IMR-90 (cell line): ENCODE measurements at regions not wholly inside any gene's neighbourhood (a gene's known extent, or its start where the extent isn't known, plus 50 kb on each side); places are given as distances from the start of the nearest gene placed in this dataset.

ENCODE experiments used
- ATAC-seq: fragments of 200-7000 bp; cut with Tn5 transposase; 2 replicates; pipeline ENCODE4 v1.9.1; 2020; ENCODE audit warnings: low read depth, mild to moderate bottlenecking, moderate library complexity
- BruUV-seq: library from RNA; stranded (reverse); fragments of 400-500 nt; replicated peaks from 2 replicates; lab custom pipeline; 2021; lab: Mats Ljungman, UMichigan
- CTCF ChIA-PET: fragments of 300-600 bp; formaldehyde crosslinking; extraction: SDS; loops from one replicate; lab custom pipeline; 2021; ENCODE audit warnings: antibody characterized with exemption; lab: Yijun Ruan, JAX
- POLR2A ChIA-PET: fragments of 300-600 bp; sonication (Branson Sonifier 250); formaldehyde crosslinking; loops from one replicate; lab custom pipeline; 2022; ENCODE audit warnings: antibody characterized with exemption; ENCODE audit not compliant: unreplicated experiment; lab: Charles Lee
- DNase-seq: peaks from one replicate; pipeline ENCODE4 v3.0.0; 2013
- H2AFZ ChIP-seq: replicated peaks from 2 replicates; pipeline ENCODE3; 2013; ENCODE audit warnings: low read length, mild to moderate bottlenecking; ENCODE audit not compliant: poor library complexity
- H2AK5ac ChIP-seq: 2 replicates; pipeline ENCODE4 v1.6.1; 2013; ENCODE audit warnings: low read depth, low read length, inconsistent platforms
- H2AK9ac ChIP-seq: replicated peaks from 2 replicates; pipeline ENCODE3; 2013; ENCODE audit warnings: mild to moderate bottlenecking, low read depth, low read length, moderate library complexity; ENCODE audit not compliant: poor library complexity
- H2BK120ac ChIP-seq: 2 replicates; pipeline ENCODE4 v1.6.1; 2013; ENCODE audit warnings: low read depth, low read length, inconsistent platforms
- H2BK15ac ChIP-seq: 3 replicates; pipeline ENCODE4 v1.6.1; 2013; ENCODE audit warnings: low read depth, low read length, inconsistent platforms
- H2BK20ac ChIP-seq: 2 replicates; pipeline ENCODE4 v1.6.1; 2013; ENCODE audit warnings: low read depth, mild to moderate bottlenecking, inconsistent platforms, low read length, moderate library complexity
- H2BK5ac ChIP-seq: 2 replicates; pipeline ENCODE4 v1.6.1; 2013; ENCODE audit warnings: mild to moderate bottlenecking, low read depth, low read length, inconsistent platforms; ENCODE audit not compliant: poor library complexity, severe bottlenecking
- H3K14ac ChIP-seq: replicated peaks from 2 replicates; pipeline ENCODE4 v1.6.1; 2013; ENCODE audit warnings: low read depth, low read length, inconsistent platforms
- H3K18ac ChIP-seq: 2 replicates; pipeline ENCODE4 v1.6.1; 2013; ENCODE audit warnings: low read depth, low read length, control low read depth
- H3K23ac ChIP-seq: 2 replicates; pipeline ENCODE4 v1.6.1; 2013; ENCODE audit warnings: low read depth, low read length, inconsistent platforms
- H3K27ac ChIP-seq: 2 replicates; pipeline ENCODE4 v1.5.1; 2013; ENCODE audit warnings: mild to moderate bottlenecking, control low read depth, low read length; ENCODE audit not compliant: insufficient read depth
- H3K27me3 ChIP-seq: 2 replicates; pipeline ENCODE4 v1.6.1; 2013; ENCODE audit warnings: low read length; ENCODE audit not compliant: control insufficient read depth, insufficient read depth
- H3K36me3 ChIP-seq: 2 replicates; pipeline ENCODE4 v1.6.1; 2013; ENCODE audit warnings: low read length, mixed read lengths; ENCODE audit not compliant: control insufficient read depth, insufficient read depth
- H3K4ac ChIP-seq: 2 replicates; pipeline ENCODE4 v1.6.1; 2013; ENCODE audit warnings: low read depth, low read length, inconsistent platforms
- H3K4me1 ChIP-seq: 2 replicates; pipeline ENCODE4 v1.6.1; 2013; ENCODE audit warnings: low read length, mixed read lengths; ENCODE audit not compliant: control insufficient read depth, insufficient read depth
- H3K4me2 ChIP-seq: 2 replicates; pipeline ENCODE4 v1.6.1; 2013; ENCODE audit warnings: low read depth, mild to moderate bottlenecking, control low read depth, low read length, moderate library complexity
- H3K4me3 ChIP-seq: 2 replicates; pipeline ENCODE4 v1.5.1; 2013; ENCODE audit warnings: low read depth, mild to moderate bottlenecking, control low read depth, low read length, moderate library complexity; ENCODE audit not compliant: insufficient read depth
- H3K56ac ChIP-seq: 2 replicates; pipeline ENCODE4 v1.6.1; 2013; ENCODE audit warnings: low read length, inconsistent platforms; ENCODE audit not compliant: insufficient read depth; ENCODE audit errors: extremely low read depth
- H3K79me1 ChIP-seq, 2 experiments: 2 replicates each; pipeline ENCODE4 v1.6.1; 2013; ENCODE audit warnings: low read length in 2 of 2, inconsistent platforms in 1 of 2, low read depth in 1 of 2
- H3K9ac ChIP-seq: 2 replicates; pipeline ENCODE4 v1.6.1; 2013; ENCODE audit warnings: low read depth, low read length, control low read depth
- H3K9me1 ChIP-seq: 2 replicates; pipeline ENCODE4 v1.6.1; 2013; ENCODE audit warnings: low read length, inconsistent platforms; ENCODE audit not compliant: insufficient read depth
- H3K9me3 ChIP-seq: 2 replicates; pipeline ENCODE4 v1.6.1; 2013; ENCODE audit warnings: low read length; ENCODE audit not compliant: control insufficient read depth, insufficient read depth
- H4K20me1 ChIP-seq: 2 replicates; pipeline ENCODE4 v1.6.1; 2013; ENCODE audit warnings: low read length, inconsistent platforms; ENCODE audit not compliant: insufficient read depth
- H4K5ac ChIP-seq: 2 replicates; pipeline ENCODE4 v1.6.1; 2013; ENCODE audit warnings: mild to moderate bottlenecking, low read depth, low read length, control low read depth
- H4K8ac ChIP-seq, 2 experiments: 2 replicates each; pipeline ENCODE4 v1.6.1; 2013; ENCODE audit warnings: low read depth in 2 of 2, low read length in 2 of 2, control low read depth in 1 of 2, inconsistent platforms in 1 of 2
- H4K91ac ChIP-seq: 2 replicates; pipeline ENCODE4 v1.6.1; 2013; ENCODE audit warnings: low read depth, low read length, inconsistent platforms; ENCODE audit not compliant: insufficient read depth
- BHLHE40 ChIP-seq: fragments of 150-350 bp; IDR thresholded peaks from 2 replicates; pipeline ENCODE4 v1.6.1; 2016; ENCODE audit warnings: mild to moderate bottlenecking, low read depth, low read length
- CEBPB ChIP-seq: IDR thresholded peaks from 2 replicates; pipeline ENCODE4 v1.6.1; 2012; ENCODE audit warnings: low read depth, low read length, improper control_type of control experiment
- CHD1 ChIP-seq: IDR thresholded peaks from 2 replicates; pipeline ENCODE4 v1.6.1; 2012; ENCODE audit warnings: low read depth, low read length, improper control_type of control experiment
- FOS ChIP-seq: fragments of 150-350 bp; IDR thresholded peaks from 2 replicates; pipeline ENCODE4 v1.6.1; 2016; ENCODE audit warnings: low read depth, low read length
- MAFK ChIP-seq: IDR thresholded peaks from 2 replicates; pipeline ENCODE4 v1.6.1; 2012; ENCODE audit warnings: low read depth, low read length, improper control_type of control experiment
- MAZ ChIP-seq: IDR thresholded peaks from 2 replicates; pipeline ENCODE4 v1.6.1; 2012; ENCODE audit warnings: low read depth, mild to moderate bottlenecking, low read length, improper control_type of control experiment, moderate library complexity, borderline replicate concordance
- MXI1 ChIP-seq: IDR thresholded peaks from 2 replicates; pipeline ENCODE4 v1.6.1; 2012; ENCODE audit warnings: low read depth, mild to moderate bottlenecking, low read length, moderate library complexity, borderline replicate concordance
- NFE2L2 ChIP-seq: fragments of 150-350 bp; IDR thresholded peaks from 2 replicates; pipeline ENCODE4 v1.6.1; 2016; ENCODE audit warnings: low read depth, mild to moderate bottlenecking, low read length
- POLR2A ChIP-seq: IDR thresholded peaks from 2 replicates; pipeline ENCODE4 v1.6.1; 2012; ENCODE audit warnings: mild to moderate bottlenecking, low read depth, low read length
- RFX5 ChIP-seq: IDR thresholded peaks from 2 replicates; pipeline ENCODE4 v1.8.0; 2012; ENCODE audit warnings: low read depth, mild to moderate bottlenecking, low read length, moderate library complexity
- SMC3 ChIP-seq: fragments of 150-350 bp; IDR thresholded peaks from 2 replicates; pipeline ENCODE4 v1.6.1; 2016; ENCODE audit warnings: low read depth, mild to moderate bottlenecking, antibody characterized with exemption, low read length, moderate library complexity
- WGBS, 2 experiments: methylation state at CpG; one replicate each; pipeline versions ENCODE4 v1.1.5 to v1.1.7; 2013; ENCODE audit warnings: missing lambda C conversion rate in 2 of 2; ENCODE audit not compliant: insufficient read length in 1 of 2; ENCODE audit errors: extremely low coverage in 2 of 2; 5-methylcytosine and 5-hydroxymethylcytosine counted together
- dilution Hi-C: fragments of 300-500 bp; cut with HindIII; formaldehyde crosslinking; loops from one replicate; pipeline ENCODE4 v1.14.3; 2018; ENCODE audit warnings: low sequenced_read_pairs; ENCODE audit not compliant: unreplicated experiment
- in situ Hi-C: fragments of 300-500 bp; cut with MboI; formaldehyde crosslinking; loops from 3 replicates; pipeline ENCODE4 v1.14.3; 2019; ENCODE audit warnings: low sequenced_read_pairs, inconsistent platforms, mixed read lengths
- intact Hi-C: fragments of 100-400 bp; cut with micrococcal nuclease; formaldehyde crosslinking; loops from 2 replicates; pipeline ENCODE4 v1.10.0; 2022
- TF ChIP-seq, protein P1 (sequence below): fragments of 150-350 bp; IDR thresholded peaks from 2 replicates; pipeline ENCODE4 v1.6.1; 2016; ENCODE audit warnings: low read depth, mild to moderate bottlenecking, low read length, moderate library complexity, borderline replicate concordance
- TF ChIP-seq, protein P2 (sequence below): conservative IDR thresholded peaks from 2 replicates; pipeline ENCODE4 v1.5.1; 2012; ENCODE audit warnings: mild to moderate bottlenecking, low read depth, low read length, improper control_type of control experiment

DNA sequence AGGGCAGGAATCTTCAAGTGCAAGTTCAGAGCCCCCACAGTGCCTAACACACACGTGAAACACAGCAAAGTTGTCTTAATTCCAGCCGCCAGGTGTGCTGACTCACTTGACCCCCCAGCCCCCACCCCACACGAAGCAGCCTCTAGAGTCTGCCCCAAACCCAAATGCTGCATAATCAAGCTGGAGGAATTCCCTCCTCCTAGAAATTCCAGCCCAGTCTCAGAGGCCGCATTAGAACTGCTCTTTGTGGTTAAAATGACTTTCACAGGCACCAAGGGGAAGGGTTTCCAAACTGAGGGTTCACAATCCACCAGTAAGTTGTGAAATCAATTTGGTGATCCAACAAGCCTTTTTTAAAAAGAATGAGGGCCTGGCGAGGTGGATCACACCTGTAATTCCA, 67.0 kb upstream of the PLXNA4 start:
- H3K4ac ChIP-seq, result no peak overlapping the region
- BruUV-seq, result no TSS peak
- no peak overlapping the region for H2AK5ac ChIP-seq
- H3K27ac ChIP-seq, result no peak overlapping the region
- H3K36me3 ChIP-seq, result no peaks in the 10 kb centered on the region
- no peaks in the 10 kb centered on the region for H4K20me1 ChIP-seq
- H3K4me3 ChIP-seq, result no peak overlapping the region
- no peak overlapping the region for H2BK20ac ChIP-seq
- H4K8ac ChIP-seq, result no peak overlapping the region
- H3K27me3 ChIP-seq, result no peaks in the 10 kb centered on the region
- whole genome bisulfite sequencing, 2 experiments, result 25% methylated on average over 2 of the region's 5 CpGs; no CpG with 5 or more reads in 1 of the 2 experiments
- no peaks in the 10 kb centered on the region for H3K4me1 ChIP-seq
- H4K5ac ChIP-seq, result no peak overlapping the region
- no peak overlapping the region for H3K4me2 ChIP-seq
- no peak overlapping the region for H3K18ac ChIP-seq
- no peak for DNase-seq
- no peak overlapping the region for H2AK9ac ChIP-seq
- in situ Hi-C loops (no loop called here), intact Hi-C loops (no loop called here), dilution Hi-C loops (no loop called here)
- H3K14ac ChIP-seq, result no peak overlapping the region
- H2BK15ac ChIP-seq, result no peak overlapping the region
- no peak overlapping the region for H4K91ac ChIP-seq
- no peaks in the 10 kb centered on the region for H3K79me1 ChIP-seq
- no peak overlapping the region for H2AFZ ChIP-seq
- POLR2A ChIA-PET, result no interaction called here
- no peak overlapping the region for H2BK5ac ChIP-seq
- no peaks in the 10 kb centered on the region for H3K9me1 ChIP-seq
- no peak overlapping the region for H3K9ac ChIP-seq
- H3K9me3 ChIP-seq, result no peaks in the 10 kb centered on the region
- CTCF ChIA-PET, result no interaction called here
- no peak for TF ChIP-seq MXI1
- TF ChIP-seq CHD1, result no peak
- no peak for TF ChIP-seq FOS
- no peak for TF ChIP-seq RFX5
- TF ChIP-seq, protein P1, sequence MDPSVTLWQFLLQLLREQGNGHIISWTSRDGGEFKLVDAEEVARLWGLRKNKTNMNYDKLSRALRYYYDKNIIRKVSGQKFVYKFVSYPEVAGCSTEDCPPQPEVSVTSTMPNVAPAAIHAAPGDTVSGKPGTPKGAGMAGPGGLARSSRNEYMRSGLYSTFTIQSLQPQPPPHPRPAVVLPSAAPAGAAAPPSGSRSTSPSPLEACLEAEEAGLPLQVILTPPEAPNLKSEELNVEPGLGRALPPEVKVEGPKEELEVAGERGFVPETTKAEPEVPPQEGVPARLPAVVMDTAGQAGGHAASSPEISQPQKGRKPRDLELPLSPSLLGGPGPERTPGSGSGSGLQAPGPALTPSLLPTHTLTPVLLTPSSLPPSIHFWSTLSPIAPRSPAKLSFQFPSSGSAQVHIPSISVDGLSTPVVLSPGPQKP, result no peak
- TF ChIP-seq SMC3, result no peak
- TF ChIP-seq MAFK, result no peak
- no peak for TF ChIP-seq BHLHE40
- no peak for TF ChIP-seq CEBPB
- no peak for TF ChIP-seq NFE2L2
- TF ChIP-seq POLR2A, result no peak
- no peak for TF ChIP-seq MAZ
- TF ChIP-seq, protein P2, sequence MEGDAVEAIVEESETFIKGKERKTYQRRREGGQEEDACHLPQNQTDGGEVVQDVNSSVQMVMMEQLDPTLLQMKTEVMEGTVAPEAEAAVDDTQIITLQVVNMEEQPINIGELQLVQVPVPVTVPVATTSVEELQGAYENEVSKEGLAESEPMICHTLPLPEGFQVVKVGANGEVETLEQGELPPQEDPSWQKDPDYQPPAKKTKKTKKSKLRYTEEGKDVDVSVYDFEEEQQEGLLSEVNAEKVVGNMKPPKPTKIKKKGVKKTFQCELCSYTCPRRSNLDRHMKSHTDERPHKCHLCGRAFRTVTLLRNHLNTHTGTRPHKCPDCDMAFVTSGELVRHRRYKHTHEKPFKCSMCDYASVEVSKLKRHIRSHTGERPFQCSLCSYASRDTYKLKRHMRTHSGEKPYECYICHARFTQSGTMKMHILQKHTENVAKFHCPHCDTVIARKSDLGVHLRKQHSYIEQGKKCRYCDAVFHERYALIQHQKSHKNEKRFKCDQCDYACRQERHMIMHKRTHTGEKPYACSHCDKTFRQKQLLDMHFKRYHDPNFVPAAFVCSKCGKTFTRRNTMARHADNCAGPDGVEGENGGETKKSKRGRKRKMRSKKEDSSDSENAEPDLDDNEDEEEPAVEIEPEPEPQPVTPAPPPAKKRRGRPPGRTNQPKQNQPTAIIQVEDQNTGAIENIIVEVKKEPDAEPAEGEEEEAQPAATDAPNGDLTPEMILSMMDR, result no peak
- no peak overlapping the region for H3K23ac ChIP-seq
- no peak overlapping the region for H3K56ac ChIP-seq
- ATAC-seq, result no peak
- H2BK120ac ChIP-seq, result no peak overlapping the region
